NCI-H2171 (cell line): ENCODE measurements at regions not wholly inside any gene's neighbourhood (a gene's known extent, or its start where the extent isn't known, plus 50 kb on each side); places are given as distances from the start of the nearest gene placed in this dataset.
A peak's percentile ranks its signal among the peaks of the same experiment; 100 is the strongest.

Source experiments
- DNase-seq: peaks from one replicate; lab custom pipeline; 2025; lab: John Stamatoyannopoulos, UW

DNA sequence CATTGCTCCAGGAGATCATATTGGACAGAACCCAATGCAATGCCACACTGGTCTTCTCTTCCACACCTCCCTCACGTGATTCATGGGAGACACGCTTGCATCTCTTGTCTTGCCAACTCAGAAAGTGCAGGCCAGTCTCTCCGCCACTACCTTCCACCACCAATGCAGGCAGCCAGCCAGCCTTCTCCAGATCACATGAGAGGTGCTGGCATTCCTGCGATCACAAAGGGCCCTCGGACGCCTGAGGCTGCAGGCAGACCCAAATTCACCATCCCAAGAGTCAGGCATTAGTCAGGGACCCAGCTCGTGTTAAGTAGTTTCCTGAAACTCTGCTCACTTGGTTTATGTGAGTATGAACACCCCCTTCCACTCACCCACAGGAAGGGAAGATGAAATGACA is 437.0 kb upstream of the ETAA1 start:
- no peak for DNase-seq

DNA sequence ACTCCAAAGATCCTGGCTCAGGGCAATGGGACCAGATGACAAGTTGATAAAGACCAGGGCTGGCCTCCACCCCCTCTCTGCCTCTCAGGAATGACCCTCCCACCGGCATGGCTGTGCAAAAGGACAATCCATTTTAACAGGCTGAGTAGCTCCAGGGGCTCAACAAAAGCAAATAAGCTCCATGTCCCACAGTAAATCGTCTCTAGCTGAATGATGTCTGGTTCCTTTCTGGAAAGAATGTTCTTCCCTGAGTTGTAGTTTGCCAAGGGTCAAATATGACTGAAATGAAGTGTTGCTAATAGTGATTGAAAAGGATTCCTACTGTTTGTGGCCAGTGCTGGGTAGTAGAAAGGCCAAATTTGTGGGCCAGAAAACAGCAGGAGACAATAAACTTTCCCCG is 434.4 kb upstream of the ETAA1 start:
- no peak for DNase-seq

DNA sequence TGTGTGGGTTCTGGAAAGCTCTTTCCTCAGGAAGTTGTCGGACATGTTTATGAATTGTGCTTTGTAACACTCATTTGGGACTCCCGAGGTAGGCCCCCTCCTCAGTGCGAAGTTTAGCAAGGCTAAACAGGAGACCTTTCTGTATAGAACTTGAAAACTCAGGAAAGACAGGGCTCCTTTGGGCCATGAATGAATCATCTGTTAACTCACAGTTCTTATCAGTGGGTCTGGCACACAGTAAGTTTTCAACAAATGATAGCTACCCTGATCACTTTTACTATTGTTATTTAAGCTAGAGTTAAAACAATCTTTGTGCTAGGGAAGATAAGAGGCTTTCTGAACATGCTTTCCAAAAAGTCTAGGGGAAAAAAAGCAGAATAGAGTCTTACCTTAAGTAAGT is 430.5 kb upstream of the ETAA1 start:
- DNase-seq, result no peak

GRCh38 chr2:66968946-66969345 is 428.2 kb upstream of the ETAA1 start:
- no peak for DNase-seq

GRCh38 chr2:66981074-66981473 is 416.1 kb upstream of the ETAA1 start:
- DNase-seq, result no peak

- no peak for DNase-seq
These were observed 414.4 kb upstream of the ETAA1 start for GRCh38 chr2:66982766-66983165.

- no peak for DNase-seq
These were observed 412.3 kb upstream of the ETAA1 start for GRCh38 chr2:66984864-66985263.

DNA sequence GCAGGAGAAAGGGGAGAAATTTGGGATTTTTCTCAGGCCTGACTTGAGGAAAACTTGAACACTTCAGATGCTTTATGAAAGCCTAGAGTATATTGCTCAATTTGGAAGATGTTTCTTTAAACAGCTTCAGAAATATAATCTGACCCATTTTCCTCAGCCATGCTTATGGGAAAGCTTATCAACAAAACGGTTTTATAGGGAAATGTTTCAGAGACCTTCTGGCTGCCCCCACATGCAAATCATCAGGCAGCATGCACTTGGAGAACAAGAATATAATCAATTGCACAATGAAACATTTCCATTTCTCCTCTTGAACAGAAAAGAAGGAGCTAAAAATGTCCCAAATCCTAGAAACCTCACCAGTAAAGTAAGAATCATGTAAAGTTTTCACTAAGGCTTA is 411.2 kb upstream of the ETAA1 start:
- no peak for DNase-seq

DNA sequence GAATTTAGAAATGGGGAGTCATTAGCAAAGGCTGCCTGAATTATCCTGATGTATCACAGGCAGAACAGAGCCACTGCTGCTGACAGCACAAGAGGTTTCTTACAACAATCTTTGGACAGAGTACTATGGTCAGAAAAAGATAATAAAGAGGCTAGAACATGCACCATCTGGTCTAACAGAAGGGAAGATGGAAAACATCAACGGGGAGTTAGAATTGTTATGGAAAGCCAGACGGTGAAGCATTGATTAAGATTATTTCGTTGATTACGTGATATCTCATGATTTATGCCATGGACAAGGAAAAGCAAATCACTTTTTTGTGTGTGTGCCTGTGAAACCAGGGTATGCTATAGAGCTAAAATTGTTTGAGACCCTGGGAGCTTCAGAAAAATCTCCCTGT is 409.4 kb upstream of the ETAA1 start:
- no peak for DNase-seq

- DNase-seq, result no peak
These were observed 402.5 kb upstream of the ETAA1 start for GRCh38 chr2:66994654-66995053.

DNA sequence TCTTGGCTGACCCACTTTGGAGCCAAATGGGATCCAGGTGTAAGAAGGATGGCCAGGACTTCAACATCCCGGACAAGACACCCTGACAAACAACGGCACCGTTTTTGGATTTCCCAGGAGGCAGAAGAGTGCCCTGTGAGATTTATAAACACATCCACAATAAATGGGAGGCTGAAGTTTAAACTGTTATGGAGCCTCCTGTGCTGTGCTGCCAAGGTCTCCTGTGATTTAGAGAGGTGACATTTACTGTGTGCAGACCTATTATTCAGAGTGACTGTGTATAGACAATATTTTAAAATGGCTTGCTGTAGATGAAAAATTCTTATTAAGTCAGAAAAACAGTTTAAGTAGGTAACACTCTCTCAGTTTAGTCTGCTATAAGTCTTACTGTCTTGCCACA is 401.5 kb upstream of the ETAA1 start:
- no peak for DNase-seq

GRCh38 chr2:67002618-67003371 is 394.3 kb upstream of the ETAA1 start:
- no peak for DNase-seq

DNA sequence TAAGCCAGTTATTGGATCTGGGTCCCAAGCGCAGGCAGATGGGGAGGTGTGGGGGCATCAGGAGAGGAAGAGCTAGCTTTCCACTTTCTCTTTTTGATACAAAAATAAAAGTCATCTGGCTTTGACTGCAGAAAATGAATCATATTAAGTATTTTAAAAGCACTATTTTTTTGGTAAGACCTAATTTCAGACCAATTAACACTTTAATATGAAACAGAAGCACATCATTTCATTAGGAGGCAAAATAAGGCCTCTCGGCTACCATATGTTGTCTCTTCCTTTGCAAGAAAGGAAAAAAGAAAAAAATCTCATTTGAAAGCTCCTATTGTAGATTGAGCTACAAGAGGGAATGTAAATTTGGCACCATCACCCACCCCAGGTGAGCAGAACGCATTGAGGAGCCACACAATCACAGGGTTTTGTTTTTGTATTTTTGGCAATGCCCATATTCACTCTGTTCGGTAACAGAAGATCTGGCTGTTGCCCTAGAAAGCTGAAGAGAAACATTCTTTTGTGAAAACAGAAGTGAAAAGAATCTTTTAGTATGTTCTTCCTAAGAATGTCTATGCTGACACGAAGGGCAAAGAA is 390.7 kb upstream of the ETAA1 start:
- DNase-seq, result no peak

DNA sequence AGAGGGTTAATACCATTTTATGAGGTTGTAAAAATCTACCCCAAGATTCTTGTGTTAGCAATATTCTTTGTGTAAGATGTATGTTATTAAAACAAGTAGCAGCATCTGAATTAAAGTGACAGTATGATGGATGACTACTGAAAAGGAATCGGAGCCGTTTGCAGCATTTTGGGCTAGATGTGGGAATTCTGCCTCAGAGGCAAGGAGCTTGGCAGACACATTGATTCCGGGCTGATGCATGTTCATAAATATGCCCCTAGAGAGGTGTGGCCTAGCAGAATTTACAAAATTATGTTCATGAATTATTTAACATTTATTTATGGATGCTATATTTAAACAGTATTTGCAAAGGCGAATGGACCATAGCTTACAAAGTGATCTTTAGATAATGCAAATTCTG is 389.0 kb upstream of the ETAA1 start:
- DNase-seq, result no peak

GRCh38 chr2:67012165-67012564 is 385.0 kb upstream of the ETAA1 start:
- no peak for DNase-seq

DNA sequence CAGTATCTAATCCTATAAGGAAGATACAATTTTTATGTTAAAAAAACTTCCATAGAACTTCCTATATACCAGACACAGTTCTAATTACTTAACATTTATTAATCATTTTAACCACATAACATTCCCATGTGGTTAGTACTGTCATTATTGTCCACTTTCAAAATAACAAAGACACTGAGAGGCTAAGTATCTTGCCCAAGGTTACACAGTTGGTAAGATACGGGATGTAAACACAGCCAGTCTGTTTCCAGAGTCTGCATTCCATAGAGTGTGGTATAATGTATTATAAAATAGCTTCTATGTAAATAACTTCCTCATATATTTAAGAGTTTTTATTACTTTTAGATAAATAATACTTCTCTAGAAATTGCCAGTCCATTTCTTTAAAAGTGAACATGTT is 383.3 kb upstream of the ETAA1 start:
- DNase-seq, result no peak

- DNase-seq, result no peak
These were observed 381.5 kb upstream of the ETAA1 start for GRCh38 chr2:67015681-67016080.

GRCh38 chr2:67018301-67018700 is 378.8 kb upstream of the ETAA1 start:
- no peak for DNase-seq

GRCh38 chr2:67032076-67032475 is 365.1 kb upstream of the ETAA1 start:
- DNase-seq, result no peak

GRCh38 chr2:67036444-67036843 is 360.7 kb upstream of the ETAA1 start:
- no peak for DNase-seq

DNA sequence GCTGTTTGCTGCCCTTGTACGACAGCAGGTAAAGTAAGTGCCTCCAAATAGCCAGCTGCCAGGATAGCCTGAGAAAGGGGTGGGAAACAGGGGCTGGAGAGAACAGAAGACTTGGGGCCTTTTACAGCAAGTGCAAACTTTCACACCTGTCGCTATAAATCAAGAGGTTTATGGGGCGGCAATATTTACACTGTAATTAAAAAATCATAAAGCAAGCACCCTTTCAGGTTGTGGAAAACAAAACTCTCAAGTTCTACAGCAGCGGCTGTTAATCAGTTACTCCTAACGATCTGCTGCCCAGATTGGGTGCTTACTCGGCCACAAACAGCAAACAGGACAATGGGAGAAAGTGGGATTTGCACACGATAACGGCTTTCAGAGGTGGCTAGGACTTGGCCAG is 359.5 kb upstream of the ETAA1 start:
- peak; percentile 30 for DNase-seq

DNA sequence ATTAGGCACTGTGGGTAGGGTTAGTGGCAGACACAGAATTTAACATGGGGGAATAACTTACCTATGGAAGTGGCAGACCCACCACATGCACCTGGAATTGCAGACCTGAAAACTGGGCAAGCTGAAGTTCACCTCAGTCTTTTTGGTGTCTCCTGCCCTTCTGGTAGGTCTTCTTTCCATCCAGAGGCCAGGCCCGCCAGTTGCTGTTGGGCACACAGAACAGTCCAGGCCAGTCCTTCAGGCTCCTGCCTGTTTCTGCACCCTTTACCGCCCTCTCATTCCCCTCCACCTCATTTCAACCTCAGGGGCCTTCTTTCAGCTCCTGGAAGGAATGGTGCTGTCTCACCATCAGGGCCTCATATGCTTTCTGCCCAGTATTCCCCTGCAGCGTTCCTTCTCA is 358.9 kb upstream of the ETAA1 start:
- no peak for DNase-seq

GRCh38 chr2:67039058-67039457 is 358.1 kb upstream of the ETAA1 start:
- DNase-seq, result no peak

- DNase-seq, result no peak
These were observed 357.5 kb upstream of the ETAA1 start for GRCh38 chr2:67039517-67040103.
